Forelimb muscle (tissue), 1 donor: ENCODE measurements at regions not wholly inside any gene's neighbourhood (a gene's known extent, or its start where the extent isn't known, plus 50 kb on each side); places are given as distances from the start of the nearest gene placed in this dataset.
"Not testable (repeated sequence)": the region's sequence is repeated elsewhere in the genome, so short reads cannot be mapped to it uniquely, and the experiment has no call there.

ENCODE experiments used
- DNase-seq: peaks from one replicate; pipeline ENCODE4 v3.0.0-alpha.2; 2013; ENCODE audit warnings: low read depth

DNA sequence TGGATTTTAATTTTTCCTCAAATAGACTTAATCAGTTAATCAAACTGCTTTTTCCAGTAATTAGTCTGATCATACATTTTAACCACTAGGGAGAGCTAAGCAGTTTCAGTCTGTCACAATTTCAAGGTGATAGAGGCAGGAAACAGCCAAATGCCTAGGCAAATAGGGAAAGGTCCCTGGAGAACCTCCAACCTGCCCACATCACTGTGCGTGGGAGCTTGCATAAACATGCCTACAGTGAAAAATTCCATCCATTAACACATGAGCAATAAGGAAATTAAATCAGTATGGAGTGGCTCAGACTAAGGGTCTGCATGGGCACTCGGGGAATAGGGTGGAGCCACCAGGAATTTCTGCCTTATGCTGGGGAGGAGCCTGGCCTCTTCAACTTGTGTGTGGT, 74.6 kb downstream of the AASDHPPT start:
- no peak for DNase-seq

DNA sequence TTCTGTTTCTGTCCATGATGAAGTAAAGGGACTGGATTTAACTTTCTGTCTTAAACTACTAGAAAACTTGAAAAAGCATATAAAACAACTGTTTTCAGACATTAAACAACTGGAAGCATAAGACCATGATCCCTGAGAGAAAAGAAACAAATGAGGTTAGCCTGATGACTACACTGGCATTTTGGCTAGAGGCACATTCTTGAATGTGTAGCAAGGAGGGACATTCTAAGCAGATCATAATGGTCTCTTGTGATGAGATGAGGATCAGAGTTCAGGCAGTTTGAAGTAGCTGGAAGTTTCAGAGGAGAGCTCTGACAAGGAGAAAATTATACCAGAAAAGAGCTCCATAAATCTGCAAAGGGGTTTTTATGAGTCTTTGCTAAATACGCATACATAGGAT, 75.4 kb downstream of the AASDHPPT start:
- no peak for DNase-seq

DNA sequence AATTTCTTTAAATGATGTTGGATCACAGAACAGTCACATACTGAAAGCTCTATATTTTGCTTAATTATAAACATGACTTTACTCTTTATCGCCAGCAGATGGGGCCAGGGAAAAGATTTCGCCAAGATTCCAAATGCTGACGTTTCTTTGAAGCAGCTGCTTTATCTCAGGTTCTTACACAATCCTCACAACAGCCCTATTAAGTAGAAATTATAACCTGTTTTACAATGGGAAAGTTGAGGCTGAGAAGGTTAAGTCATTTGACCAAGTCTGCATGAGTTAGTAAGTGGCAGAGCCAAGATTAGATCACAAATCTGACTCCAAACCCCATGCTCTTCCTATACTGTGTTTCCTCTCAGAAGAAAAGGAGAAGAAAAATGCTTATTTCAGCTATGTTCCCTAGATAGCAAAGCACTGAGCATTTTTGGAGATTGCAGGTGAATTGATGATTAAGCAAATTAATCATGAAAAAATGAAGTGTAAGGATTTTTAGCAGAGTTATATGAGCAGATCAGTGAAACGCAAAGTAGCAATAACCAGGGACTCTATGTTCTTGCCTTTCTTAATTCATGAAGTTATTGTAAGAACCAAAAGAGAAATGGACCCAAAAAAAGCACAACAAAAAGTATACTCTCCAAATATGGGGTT, 79.0 kb downstream of the AASDHPPT start:
- peak; percentile 25 for DNase-seq

DNA sequence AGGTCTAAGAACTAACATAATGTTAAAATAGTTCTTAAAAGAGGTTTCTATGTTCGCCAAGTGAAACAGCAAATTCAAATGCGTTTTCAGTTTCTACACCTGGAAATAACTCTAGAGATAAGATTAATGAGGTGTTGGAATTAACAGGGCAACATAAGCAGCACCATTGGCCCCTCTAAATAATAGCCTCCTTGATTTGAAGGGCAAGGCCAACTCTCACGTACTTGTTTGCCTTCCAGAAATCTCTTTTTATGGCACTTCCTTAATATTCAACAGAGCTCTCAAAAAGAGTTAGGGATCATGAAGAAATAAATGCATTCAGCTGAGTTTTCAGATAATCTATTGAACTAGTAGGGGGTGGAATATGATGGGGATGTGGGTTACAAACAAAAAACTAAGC, 80.9 kb downstream of the AASDHPPT start:
- no peak for DNase-seq

DNA sequence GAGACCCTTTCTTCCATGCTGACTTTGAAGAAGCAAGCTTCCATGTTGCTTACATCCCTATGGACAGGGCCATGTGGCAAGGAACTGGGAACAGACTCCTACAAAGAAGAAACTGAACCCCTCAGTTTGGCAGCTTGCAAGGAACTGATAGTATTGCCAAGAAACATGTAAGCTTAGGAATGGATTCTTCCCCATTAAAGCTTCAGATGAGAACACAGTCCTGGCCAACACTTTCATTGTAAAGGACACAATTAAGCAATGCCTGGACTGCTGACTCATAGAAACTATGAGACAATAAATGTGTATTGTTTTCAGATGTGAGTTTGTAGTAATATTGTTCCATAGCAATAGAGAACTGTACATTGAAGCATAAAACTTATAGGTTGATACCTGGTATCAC, 82.4 kb downstream of the AASDHPPT start:
- no peak for DNase-seq

DNA sequence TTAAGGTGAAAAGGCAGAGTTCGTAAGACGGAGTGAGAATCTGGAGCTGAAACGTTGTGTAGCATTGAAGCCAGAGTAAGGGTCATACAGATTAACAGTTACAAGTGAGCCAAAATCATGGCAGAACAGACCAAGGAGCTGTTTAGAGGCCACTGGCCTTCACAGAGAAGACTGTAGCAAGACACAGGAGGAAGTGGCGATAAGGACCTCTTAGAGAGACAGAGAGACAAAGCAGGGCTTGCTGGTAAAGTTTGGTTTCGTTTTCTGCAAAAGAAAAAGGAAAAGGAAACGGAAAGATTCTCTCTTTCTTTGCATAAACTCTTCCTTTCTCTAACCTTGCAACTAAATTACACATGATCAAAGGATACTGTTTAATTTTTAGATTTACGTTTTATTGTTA, 83.0 kb downstream of the AASDHPPT start:
- DNase-seq, result no peak

DNA sequence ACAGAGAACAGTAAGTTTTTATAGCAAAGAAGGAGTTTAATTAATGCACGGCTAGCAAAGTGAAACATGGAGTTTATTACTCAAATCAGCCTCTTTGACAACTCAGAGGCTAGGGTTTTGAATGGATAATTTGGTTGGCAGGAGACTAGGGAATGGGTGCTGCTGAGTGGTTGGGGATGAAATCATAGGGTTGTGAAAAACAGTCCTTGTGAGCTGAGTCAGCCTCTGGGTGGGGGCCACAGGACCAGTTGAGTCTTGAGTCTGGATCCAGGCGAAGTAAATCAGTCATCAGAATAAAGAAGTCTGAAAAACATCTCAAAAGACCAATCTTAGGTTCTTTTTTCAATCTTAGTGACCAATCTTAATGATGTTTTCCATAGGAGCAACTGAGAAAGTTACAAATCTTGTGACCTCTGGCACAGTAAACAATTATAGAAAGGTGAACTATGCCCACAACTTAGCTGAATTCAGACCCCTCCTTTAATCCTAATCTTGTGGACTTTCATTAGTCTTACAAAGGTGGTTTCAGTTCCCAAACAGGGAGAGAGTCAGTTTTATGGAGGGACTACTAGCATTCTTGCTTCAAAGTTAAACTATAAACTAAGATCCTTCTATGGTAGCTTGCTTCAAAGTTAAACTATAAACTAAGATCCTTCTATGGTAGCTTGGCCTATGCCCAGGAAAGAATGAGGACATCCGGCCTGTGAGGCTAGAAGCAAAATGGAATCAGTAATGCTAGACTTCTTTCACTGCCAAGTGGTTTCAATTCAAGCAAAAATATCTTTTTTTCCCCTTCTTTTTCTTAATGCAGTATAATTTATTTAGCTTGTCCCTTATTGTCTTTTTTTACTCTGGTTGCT, 84.5 kb downstream of the AASDHPPT start:
- no peak for DNase-seq

DNA sequence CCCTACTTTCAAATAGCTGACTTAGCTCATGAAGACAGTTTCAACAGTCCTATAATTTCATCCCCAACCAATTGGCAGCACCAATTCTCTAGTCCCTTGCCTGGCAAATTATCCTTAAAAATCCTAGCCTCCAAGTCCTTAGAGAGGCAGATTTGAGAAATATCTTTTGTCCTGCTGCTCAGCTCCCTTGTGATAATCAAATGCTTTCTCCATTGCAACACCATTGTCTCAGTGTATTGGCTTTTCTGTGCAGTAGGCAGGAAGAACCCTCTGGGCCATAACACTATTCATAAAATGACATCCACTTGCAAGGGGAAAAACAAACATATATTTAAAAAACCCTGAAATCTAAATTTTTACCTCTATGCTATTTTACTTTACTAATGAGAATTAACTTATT, 89.6 kb downstream of the AASDHPPT start:
- DNase-seq, result no peak

DNA sequence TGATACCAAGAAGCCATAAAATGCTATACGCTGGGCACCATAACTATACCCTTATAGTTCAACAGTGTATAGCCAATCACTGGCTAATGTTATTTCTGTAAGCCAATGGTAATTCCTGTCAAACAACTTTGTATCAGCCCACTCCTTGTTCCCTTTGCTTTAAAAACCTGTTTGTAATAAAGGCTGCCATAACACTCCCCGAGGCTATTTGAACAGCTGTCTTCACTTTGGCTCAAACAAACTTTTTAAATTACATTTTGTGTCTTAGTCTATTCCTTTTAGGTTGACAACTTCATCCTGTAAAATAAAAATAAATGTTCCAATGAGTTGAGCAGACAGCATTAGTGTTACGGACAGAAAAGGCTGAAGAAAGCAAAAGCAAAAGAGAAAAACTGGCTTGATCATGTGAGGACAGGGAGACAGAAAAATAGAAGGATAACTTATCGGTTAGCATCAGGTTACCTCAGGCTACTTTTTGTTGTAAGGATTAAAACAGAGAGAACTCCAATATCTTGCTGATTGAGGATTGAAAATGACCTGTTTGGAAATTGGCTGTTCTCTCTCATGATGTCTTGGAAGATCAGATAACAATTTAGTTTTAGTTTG, 95.0 kb downstream of the AASDHPPT start:
- DNase-seq, result no peak

DNA sequence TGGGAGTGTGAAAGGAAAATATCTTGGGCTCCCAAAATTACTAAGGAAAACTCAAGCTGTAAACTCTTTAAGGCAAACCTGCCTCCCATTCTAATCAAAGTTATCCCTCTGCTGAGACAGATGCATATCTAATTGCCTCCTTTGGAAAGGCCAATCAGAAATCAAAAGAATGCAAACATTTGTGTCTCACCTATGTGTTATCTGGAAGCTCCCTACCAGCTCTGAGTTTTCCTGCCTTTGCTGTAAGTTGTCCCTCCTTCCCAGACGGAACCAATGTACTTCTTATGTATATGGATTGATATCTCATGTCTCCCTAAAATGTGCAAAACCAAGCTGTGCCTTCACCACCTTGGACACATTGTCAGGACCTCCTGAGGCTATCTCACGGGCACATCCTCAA, 95.8 kb downstream of the AASDHPPT start:
- no peak for DNase-seq

DNA sequence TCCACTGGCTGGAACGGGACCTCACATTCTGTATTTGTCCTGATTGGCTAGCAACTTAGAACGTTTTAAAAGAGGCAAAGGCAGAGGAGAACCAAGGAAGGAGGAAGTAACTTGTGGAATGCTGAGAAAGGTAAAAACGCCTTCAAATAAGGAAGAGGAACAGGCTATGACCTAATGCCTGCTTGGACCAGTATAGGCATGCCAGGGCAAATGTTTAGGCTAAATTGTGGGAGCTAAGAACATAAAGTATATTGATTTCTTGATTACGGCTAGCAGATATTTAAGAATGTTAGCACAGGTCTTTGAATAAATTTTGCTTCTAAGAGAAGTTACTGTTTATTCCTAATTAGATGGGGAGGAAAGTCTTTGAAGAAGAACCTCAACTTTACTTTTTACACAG, 96.5 kb downstream of the AASDHPPT start:
- not testable (repeated sequence) for DNase-seq

DNA sequence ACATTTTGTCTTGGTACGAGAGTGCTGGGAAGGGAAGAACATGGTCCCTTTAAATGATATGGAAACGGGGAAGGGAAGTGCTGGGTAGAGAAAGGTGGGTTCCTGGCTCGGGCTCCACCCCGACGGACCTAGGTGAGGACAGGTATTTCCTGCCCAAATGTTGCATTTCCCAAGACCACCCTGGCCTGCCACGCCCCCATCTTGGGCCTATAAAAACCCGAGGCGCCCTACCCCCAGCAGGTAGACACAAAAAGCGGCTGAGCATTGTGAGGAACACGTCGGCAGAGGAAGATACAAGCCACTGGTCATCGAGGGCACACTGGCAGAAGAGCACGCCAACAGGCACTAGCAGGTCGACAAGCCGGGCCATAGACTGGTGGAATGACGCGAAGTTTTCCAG, 99.4 kb downstream of the AASDHPPT start:
- DNase-seq, result no peak

DNA sequence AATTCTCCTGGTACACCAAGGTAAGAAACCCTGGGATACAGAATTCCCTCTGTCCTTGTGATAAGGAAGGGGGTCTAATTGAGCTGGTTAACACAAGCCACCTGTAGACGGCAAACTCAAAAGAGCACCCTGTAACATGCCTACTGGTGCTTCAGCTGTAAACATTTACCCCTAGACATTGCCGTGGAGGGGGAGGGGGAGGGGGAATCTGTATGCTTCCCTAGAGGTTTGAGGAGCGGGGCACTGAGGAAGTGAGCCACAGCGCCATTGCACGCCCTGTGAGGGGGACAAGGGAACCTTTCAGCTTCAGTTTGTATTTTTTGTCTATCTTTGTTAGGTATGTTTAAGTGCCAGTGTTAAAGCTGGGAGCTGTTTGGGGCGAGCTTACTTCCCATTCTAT, 99.8 kb downstream of the AASDHPPT start:
- DNase-seq, result no peak

DNA sequence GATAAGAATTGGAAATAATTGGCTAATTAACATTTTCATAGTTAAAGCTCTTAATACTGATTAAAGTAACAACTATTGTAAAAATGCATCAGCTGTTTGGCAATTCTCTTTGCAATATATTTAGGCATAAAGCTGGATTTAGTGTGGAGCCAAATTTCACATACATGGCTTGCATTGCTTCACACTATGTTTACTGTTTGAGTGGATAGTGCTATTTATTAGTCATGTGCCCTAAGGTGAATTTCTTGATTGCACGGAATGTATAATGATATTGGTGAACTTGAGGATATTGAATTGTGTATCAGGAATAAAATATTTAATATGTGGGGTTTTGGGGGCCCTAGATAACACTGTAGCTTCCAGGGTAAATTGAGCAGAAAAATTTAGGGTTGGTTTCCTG, 100.9 kb downstream of the AASDHPPT start:
- no peak for DNase-seq

DNA sequence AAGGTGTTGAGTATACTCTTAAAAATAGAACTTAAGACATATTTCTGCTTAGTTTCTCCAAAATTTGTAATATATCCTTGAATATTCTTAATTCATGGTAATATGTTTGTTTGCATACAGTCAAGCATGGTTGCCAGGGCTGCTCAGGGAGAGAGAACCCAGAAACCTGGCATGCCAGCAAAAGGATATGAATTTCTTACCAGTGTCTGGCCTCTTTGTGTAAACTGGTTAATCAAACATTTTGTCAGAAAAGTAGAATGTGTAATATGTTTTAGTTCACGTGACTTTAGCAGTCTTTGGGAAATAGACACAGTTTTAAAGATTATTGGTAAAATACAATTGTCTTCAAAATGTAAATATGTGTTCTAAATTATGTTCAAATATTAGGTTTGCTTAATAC, 101.6 kb downstream of the AASDHPPT start:
- no peak for DNase-seq

DNA sequence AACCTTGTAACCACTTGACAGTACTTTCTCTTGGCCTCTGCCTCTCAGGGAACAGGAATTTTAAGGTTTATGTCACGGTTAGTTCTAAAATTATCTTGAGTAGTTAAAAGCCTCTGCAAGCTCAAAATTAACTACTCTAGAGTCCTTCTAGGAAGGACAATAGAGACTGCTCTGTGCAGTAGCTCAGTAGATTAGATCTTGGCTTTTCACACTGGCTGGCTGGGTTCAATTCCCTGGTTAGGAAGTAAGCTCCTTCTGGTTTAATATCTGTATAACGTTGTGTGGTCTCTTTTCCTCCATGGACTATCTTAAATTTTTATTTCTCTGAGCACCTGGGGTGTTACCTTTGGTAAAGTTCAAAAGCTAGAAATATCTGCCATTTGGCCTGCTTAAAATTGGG, 109.2 kb downstream of the AASDHPPT start:
- no peak for DNase-seq

DNA sequence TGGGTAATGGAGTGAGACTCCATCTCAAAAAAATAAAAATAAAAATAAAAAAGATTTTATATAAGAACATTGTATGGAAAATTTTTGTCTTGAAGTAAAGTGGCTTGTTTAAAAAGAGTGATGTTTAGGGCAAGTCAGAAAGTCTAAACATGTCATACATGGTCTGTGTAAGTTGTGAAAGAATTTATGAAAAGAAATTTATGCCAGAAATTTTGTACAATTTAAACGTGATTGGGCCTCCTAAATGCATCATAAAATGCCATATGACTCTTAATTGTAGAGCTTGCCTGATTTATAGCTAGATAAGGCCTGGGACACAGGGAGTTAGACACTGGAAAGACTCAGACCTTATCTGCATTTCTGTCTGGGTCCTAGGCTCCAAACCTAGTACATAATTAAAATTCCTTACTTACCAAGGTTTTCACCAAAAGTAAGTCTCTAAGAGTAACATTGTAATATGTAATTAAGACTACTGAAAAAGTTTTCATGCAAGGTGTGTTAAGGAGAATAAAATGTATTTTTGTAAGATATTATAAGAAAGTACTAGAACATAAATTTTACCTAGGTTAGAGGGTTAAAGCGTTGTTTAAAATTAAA, 110.5 kb downstream of the AASDHPPT start:
- DNase-seq, result no peak

DNA sequence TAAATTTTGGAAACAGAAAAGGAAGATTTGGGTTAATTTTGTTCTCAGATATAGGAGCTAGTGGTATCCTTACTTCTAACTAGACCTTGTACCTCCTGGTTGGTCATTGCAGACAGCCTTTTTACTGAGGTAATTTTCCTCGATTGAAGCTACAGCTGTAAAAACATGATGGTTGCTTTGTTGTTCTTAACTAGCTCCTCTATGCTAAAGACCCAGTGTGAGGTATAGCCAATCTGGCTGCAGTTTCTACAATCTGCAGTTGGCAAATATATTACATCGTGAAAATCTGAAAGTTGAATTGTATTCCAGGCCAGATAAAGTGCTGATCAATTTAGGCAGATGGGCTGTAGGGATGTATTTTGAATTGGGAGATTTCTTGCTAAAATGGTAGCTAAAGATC, 116.5 kb downstream of the AASDHPPT start:
- no peak for DNase-seq

DNA sequence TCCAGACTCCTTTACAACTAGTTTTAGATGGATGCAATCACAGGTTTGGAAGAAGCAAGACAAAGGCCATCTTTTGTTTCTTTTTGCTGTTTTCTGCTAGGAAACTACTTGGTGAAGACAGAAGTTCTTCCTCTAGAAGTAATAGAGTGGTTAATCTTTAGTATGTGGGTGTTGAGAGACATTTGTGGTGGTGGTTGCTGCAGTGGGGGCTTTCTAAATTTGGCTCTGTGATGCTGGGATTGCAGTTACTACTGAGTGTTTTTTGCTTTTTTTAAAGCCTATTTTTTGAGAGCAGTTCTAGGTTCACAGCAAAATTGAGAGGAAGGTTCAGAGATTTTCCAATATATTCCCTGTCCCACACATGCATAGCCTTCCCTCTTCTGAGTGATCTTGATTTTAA, 120.0 kb downstream of the AASDHPPT start:
- DNase-seq, result no peak

DNA sequence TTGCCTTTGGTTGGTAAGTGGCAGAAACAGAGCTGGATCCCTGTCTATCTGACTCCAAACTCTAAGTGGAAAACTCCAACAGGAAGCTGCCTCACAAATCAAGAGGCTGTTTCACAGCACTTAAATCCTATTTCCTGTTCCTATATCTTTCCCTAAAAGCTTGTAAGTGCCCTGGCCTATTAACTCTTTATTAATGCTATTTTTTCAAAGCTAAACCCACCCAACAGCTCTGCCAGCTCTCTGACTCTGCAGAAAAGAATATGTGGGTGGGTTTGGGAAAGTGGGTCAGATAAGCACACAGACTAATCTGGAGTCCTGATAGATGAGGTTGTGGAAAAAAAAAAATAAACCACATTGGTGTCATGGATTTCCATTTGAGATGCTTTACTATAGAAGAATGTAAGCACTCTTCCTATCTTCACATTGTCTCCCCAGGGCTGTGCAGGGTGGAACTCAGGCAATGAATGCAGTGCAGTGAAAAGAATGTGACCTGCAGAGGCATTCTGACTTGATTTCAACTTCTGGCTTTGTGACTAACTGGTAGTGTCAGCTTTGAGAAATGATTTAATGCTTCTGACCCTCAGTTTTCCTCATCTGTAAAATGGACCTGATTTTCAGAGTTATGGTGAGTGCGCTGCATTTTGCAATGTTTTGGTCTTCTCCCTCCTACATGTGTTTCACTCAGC, 125.6 kb downstream of the AASDHPPT start:
- DNase-seq, result no peak

DNA sequence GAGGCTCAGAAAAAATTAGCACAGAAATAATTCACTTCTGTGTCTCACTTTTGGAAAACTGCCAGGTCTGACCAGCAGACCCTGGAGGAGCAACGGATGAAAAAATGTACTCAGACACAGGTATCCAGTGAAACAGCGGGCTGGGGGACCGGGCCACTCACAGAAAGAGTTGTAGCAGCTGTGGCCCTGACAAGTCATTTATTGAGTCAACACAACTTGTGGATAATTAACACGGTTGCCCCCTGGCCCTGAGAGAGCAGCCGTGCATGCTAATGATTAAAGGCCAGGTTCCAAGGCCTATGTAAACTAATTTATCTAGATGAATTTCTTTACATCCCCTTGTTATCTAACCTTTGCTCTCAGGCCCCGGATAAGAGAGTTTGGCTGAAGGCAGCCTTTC, 131.3 kb downstream of the AASDHPPT start:
- no peak for DNase-seq

DNA sequence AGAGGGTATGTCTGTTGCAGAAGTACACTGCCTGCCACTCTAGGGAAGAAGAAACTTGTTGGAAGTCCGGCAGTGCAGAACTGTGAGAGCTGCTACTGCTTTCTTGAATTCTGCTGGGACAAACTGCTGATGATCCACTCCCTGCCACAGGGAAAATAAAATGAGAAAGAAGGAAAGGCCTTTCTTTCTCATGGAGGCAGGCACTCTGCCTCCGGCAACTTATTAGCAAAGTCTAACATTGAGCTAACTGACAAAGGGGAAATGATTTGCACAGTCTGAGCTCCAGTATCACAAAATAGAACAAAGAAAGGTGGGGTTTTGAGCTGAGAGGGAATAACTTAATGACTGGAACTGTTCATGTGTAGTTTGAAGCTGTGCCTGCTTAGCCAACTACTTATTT, 134.6 kb downstream of the AASDHPPT start:
- DNase-seq, result no peak
